PC-9 (cell line): ENCODE measurements at regions not wholly inside any gene's neighbourhood (a gene's known extent, or its start where the extent isn't known, plus 50 kb on each side); places are given as distances from the start of the nearest gene placed in this dataset.

Experiments used
- BruUV-seq: library from RNA; stranded (reverse); fragments of 400-500 nt; replicated peaks from 2 replicates; lab custom pipeline; 2021; lab: Mats Ljungman, UMichigan
- CTCF ChIA-PET: fragments of 300-600 bp; sonication (Branson Sonifier 250); formaldehyde crosslinking; loops from one replicate; lab custom pipeline; 2022; ENCODE audit warnings: antibody characterized with exemption; lab: Charles Lee
- POLR2A ChIA-PET: fragments of 300-600 bp; sonication (Branson Sonifier 250); formaldehyde crosslinking; loops from one replicate; lab custom pipeline; 2022; ENCODE audit warnings: antibody characterized with exemption; ENCODE audit not compliant: unreplicated experiment; lab: Charles Lee
- DNase-seq, 2 experiments: peaks; one replicate each; pipeline versions ENCODE4 v3.0.0 to v3.0.0-alpha.2; 2015 to 2022; ENCODE audit warnings: mixed read lengths in 1 of 2
- H2AFZ ChIP-seq: fragments of 200-600 bp; sonication (generic); 2 replicates; pipeline ENCODE4 v1.8.1; 2017; ENCODE audit warnings: antibody characterized with exemption
- H3F3A ChIP-seq: fragments of 200-600 bp; sonication (generic); 2 replicates; pipeline ENCODE4 v1.8.1; 2017; ENCODE audit warnings: antibody characterized with exemption, mild to moderate bottlenecking, low read depth; ENCODE audit not compliant: insufficient read depth
- H3K27ac ChIP-seq: fragments of 200-600 bp; sonication (generic); 2 replicates; pipeline ENCODE4 v1.6.1; 2016; ENCODE audit warnings: mixed run types
- H3K27me3 ChIP-seq: fragments of 200-600 bp; sonication (generic); 2 replicates; pipeline ENCODE4 v1.6.1; 2016; ENCODE audit warnings: low read depth, mixed run types; ENCODE audit not compliant: insufficient read depth
- H3K36me3 ChIP-seq: fragments of 200-600 bp; sonication (generic); 2 replicates; pipeline ENCODE4 v1.6.1; 2016; ENCODE audit warnings: low read depth, mixed run types
- H3K4me1 ChIP-seq: fragments of 200-600 bp; sonication (generic); replicated peaks from 2 replicates; pipeline ENCODE4 v1.6.1; 2016; ENCODE audit warnings: mixed run types; ENCODE audit not compliant: insufficient read depth
- H3K4me2 ChIP-seq: fragments of 200-600 bp; sonication (generic); 2 replicates; pipeline ENCODE4 v1.6.1; 2017; ENCODE audit warnings: mixed run types
- H3K4me3 ChIP-seq: fragments of 200-600 bp; sonication (generic); 2 replicates; pipeline ENCODE4 v1.6.1; 2016; ENCODE audit warnings: mixed run types
- H3K79me2 ChIP-seq: fragments of 200-600 bp; sonication (generic); 2 replicates; pipeline ENCODE4 v1.6.1; 2017; ENCODE audit warnings: low read depth, mixed run types
- H3K9me2 ChIP-seq: fragments of 200-600 bp; sonication (generic); 2 replicates; pipeline ENCODE4 v1.8.1; 2017; ENCODE audit warnings: mild to moderate bottlenecking; ENCODE audit not compliant: insufficient read depth
- H3K9me3 ChIP-seq: fragments of 200-600 bp; sonication (generic); 2 replicates; pipeline ENCODE4 v1.8.1; 2016; ENCODE audit warnings: low read depth; ENCODE audit not compliant: insufficient read depth
- H4K20me1 ChIP-seq: fragments of 200-600 bp; sonication (generic); 2 replicates; pipeline ENCODE4 v1.8.1; 2017; ENCODE audit not compliant: insufficient read depth
- EZH2 ChIP-seq: fragments of 200-600 bp; sonication (generic); IDR thresholded peaks from 2 replicates; pipeline ENCODE4 v1.8.0; 2017; ENCODE audit warnings: antibody characterized with exemption, low read depth
- intact Hi-C: fragments of 100-400 bp; cut with micrococcal nuclease; formaldehyde crosslinking; loops from one replicate; pipeline ENCODE4 v1.10.0; 2022; ENCODE audit not compliant: unreplicated experiment
- TF ChIP-seq, protein P1 (sequence below): fragments of 200-600 bp; sonication (generic); conservative IDR thresholded peaks from 2 replicates; pipeline ENCODE4 v1.6.1; 2017; ENCODE audit warnings: mixed run types, antibody characterized with exemption, mild to moderate bottlenecking, moderate library complexity

- H3K9me3 ChIP-seq = no peaks in the 10 kb centered on the region
- peaks cover 1% of the 10 kb centered on the region; the same call in 1 of the 2 replicates for H3F3A ChIP-seq
- peaks cover 4% of the 10 kb centered on the region; the same call in 1 of the 2 replicates for H3K9me2 ChIP-seq
- H4K20me1 ChIP-seq = no peaks in the 10 kb centered on the region
- peaks cover 7% of the 10 kb centered on the region for H3K4me1 ChIP-seq
- TF ChIP-seq, protein P1, sequence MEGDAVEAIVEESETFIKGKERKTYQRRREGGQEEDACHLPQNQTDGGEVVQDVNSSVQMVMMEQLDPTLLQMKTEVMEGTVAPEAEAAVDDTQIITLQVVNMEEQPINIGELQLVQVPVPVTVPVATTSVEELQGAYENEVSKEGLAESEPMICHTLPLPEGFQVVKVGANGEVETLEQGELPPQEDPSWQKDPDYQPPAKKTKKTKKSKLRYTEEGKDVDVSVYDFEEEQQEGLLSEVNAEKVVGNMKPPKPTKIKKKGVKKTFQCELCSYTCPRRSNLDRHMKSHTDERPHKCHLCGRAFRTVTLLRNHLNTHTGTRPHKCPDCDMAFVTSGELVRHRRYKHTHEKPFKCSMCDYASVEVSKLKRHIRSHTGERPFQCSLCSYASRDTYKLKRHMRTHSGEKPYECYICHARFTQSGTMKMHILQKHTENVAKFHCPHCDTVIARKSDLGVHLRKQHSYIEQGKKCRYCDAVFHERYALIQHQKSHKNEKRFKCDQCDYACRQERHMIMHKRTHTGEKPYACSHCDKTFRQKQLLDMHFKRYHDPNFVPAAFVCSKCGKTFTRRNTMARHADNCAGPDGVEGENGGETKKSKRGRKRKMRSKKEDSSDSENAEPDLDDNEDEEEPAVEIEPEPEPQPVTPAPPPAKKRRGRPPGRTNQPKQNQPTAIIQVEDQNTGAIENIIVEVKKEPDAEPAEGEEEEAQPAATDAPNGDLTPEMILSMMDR = no peak
- TF ChIP-seq EZH2 = no peak
- H3K27me3 ChIP-seq = no peaks in the 10 kb centered on the region
- H3K27ac ChIP-seq = no peak overlapping the region
- DNase-seq = no peak
- H3K4me3 ChIP-seq = no peak overlapping the region
- intact Hi-C loops = no loop called here
- no peak overlapping the region for H3K4me2 ChIP-seq
- H3K79me2 ChIP-seq = no peaks in the 10 kb centered on the region
- no TSS peak for BruUV-seq
- H3K36me3 ChIP-seq = no peaks in the 10 kb centered on the region
- ChIA-PET POLR2A (interaction anchor here (0.6 kb wide), 1 partner anchor 13 kb away, joined by 4 read pairs; no protein-coding TSS in a partner anchor), CTCF (no interaction called here)
- H2AFZ ChIP-seq = no peak overlapping the region
These were observed 63.6 kb downstream of the PCDH7 start for GRCh38 chr4:30783751-30784150.

GRCh38 chr4:30789219-30789671, 69.1 kb downstream of the PCDH7 start:
- no peaks in the 10 kb centered on the region for H4K20me1 ChIP-seq
- BruUV-seq = no TSS peak
- peak overlapping the region; percentile 58 for H3K4me2 ChIP-seq
- H3K36me3 ChIP-seq = no peaks in the 10 kb centered on the region
- no peaks in the 10 kb centered on the region for H3K9me3 ChIP-seq
- ChIA-PET POLR2A (no interaction called here), CTCF (no interaction called here)
- H3K9me2 ChIP-seq = no peaks in the 10 kb centered on the region
- DNase-seq = peak; percentile 15 to 85
- no peaks in the 10 kb centered on the region for H3K27me3 ChIP-seq
- intact Hi-C loops = no loop called here
- no peak for TF ChIP-seq EZH2
- TF ChIP-seq, protein P1 = no peak
- no peaks in the 10 kb centered on the region for H3K79me2 ChIP-seq
- peaks cover 22% of the 10 kb centered on the region for H3K4me1 ChIP-seq
- H3K27ac ChIP-seq = peak overlapping the region; percentile 61
- H3F3A ChIP-seq = peaks cover 13% of the 10 kb centered on the region; the same call in 1 of the 2 replicates
- peak overlapping the region; percentile 41; the same call in 1 of the 2 replicates for H2AFZ ChIP-seq
- peak overlapping the region; percentile 25; the same call in 1 of the 2 replicates for H3K4me3 ChIP-seq

DNA sequence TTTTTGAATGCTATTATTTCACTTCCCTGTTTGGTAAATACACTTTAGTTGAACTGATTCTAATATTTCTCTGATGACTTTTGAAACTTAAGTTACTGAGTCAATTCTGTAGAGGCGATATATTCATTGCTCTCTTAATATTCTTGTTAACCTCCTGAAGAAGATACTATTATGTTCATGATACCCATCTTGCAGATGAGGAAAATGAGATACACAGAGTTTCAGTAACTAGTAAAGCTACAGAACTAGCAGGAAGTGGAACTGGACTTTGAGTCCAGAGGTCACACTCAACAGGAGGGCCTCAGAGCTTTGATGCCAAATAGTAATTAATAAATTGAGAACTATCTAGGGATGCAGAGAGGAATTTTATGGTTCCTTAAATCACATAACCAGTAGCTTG, 70.0 kb downstream of the PCDH7 start:
- H3K27ac ChIP-seq = peak overlapping the region; percentile 61
- no peaks in the 10 kb centered on the region for H3K27me3 ChIP-seq
- CTCF ChIA-PET = interaction anchor here (0.6 kb wide), 1 partner anchor 44 kb away, joined by 3 read pairs; no protein-coding TSS in a partner anchor
- DNase-seq = no peak
- H3F3A ChIP-seq = peaks cover 13% of the 10 kb centered on the region; the same call in 1 of the 2 replicates
- H3K4me3 ChIP-seq = no peak overlapping the region
- intact Hi-C loops = no loop called here
- no TSS peak for BruUV-seq
- H3K4me1 ChIP-seq = peaks cover 22% of the 10 kb centered on the region
- no peaks in the 10 kb centered on the region for H3K79me2 ChIP-seq
- no peaks in the 10 kb centered on the region for H3K9me2 ChIP-seq
- POLR2A ChIA-PET = interaction anchor here (0.6 kb wide), 1 partner anchor 70 kb away, joined by 10 read pairs; the partner anchor contains the start of gene PCDH7
- no peaks in the 10 kb centered on the region for H3K9me3 ChIP-seq
- H4K20me1 ChIP-seq = no peaks in the 10 kb centered on the region
- peak overlapping the region; percentile 58; the same call in 1 of the 2 replicates for H3K4me2 ChIP-seq
- no peak for TF ChIP-seq EZH2
- TF ChIP-seq, protein P1 = no peak
- H3K36me3 ChIP-seq = no peaks in the 10 kb centered on the region
- no peak overlapping the region for H2AFZ ChIP-seq
